ENCODE measurements at regions not wholly inside any gene's neighbourhood (a gene's known extent, or its start where the extent isn't known, plus 50 kb on each side); places are given as distances from the start of the nearest gene placed in this dataset.

GRCh38 chr14:38120109-38120508 lies 87.6 kb upstream of the SSTR1 start:
- TF ChIP-seq TEAD1 (CRISPR knock-in tag; IDR thresholded peaks at IDR 0.05), result no peak
- TF ChIP-seq NR1H2 (CRISPR knock-in tag; IDR thresholded peaks at IDR 0.05), result no peak
- TF ChIP-seq NR3C1 (CRISPR knock-in tag; conservative IDR thresholded peaks at IDR 0.05; ENCODE audit: low read depth), result no peak
- no peak for TF ChIP-seq NFATC4 (CRISPR knock-in tag; IDR thresholded peaks at IDR 0.05)
- no peak for TF ChIP-seq STAT6 (CRISPR knock-in tag; conservative IDR thresholded peaks at IDR 0.05; ENCODE audit: low read depth)
- TF ChIP-seq JUN (CRISPR knock-in tag; IDR thresholded peaks at IDR 0.05), result no peak
- Mint-ChIP-seq H3K27ac (no peak overlapping the region), H3K27me3 (ENCODE audit: low read depth) (peaks cover 10% of the 10 kb centered on the region), H3K4me3 (no peak overlapping the region), H3K4me1 (peaks cover 32% of the 10 kb centered on the region), H3K36me3 (peaks cover 12% of the 10 kb centered on the region), H3K9me3 (peaks cover 19% of the 10 kb centered on the region)
- ChIA-PET POLR2A (no interaction called here), CTCF (no interaction called here)
- DNase-seq (ENCODE audit: low spot score), result no peak
- no peak for ATAC-seq

GRCh38 chr14:38121320-38122020 lies 86.2 kb upstream of the SSTR1 start:
- ATAC-seq, result no peak
- Mint-ChIP-seq H3K27ac (no peak overlapping the region), H3K9me3 (peaks cover 19% of the 10 kb centered on the region), H3K4me3 (no peak overlapping the region), H3K36me3 (peaks cover 12% of the 10 kb centered on the region), H3K27me3 (ENCODE audit: low read depth) (peaks cover 10% of the 10 kb centered on the region), H3K4me1 (peaks cover 45% of the 10 kb centered on the region)
- POLR2A ChIA-PET, result interaction anchor here (0.6 kb wide), 1 partner anchor 49 kb away, joined by 3 read pairs; no protein-coding TSS in a partner anchor
- DNase-seq (ENCODE audit: low spot score), result no peak
- TF ChIP-seq PREB (CRISPR knock-in tag; IDR thresholded peaks at IDR 0.05; ENCODE audit: borderline replicate concordance), result no peak
- TF ChIP-seq, protein P1, sequence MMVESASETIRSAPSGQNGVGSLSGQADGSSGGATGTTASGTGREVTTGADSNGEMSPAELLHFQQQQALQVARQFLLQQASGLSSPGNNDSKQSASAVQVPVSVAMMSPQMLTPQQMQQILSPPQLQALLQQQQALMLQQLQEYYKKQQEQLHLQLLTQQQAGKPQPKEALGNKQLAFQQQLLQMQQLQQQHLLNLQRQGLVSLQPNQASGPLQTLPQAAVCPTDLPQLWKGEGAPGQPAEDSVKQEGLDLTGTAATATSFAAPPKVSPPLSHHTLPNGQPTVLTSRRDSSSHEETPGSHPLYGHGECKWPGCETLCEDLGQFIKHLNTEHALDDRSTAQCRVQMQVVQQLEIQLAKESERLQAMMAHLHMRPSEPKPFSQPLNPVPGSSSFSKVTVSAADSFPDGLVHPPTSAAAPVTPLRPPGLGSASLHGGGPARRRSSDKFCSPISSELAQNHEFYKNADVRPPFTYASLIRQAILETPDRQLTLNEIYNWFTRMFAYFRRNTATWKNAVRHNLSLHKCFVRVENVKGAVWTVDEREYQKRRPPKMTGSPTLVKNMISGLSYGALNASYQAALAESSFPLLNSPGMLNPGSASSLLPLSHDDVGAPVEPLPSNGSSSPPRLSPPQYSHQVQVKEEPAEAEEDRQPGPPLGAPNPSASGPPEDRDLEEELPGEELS (CRISPR knock-in tag; IDR thresholded peaks at IDR 0.05), result no peak
- TF ChIP-seq ZNF263 (CRISPR knock-in tag; IDR thresholded peaks at IDR 0.05; ENCODE audit: low read depth), result no peak
- TF ChIP-seq ELF4 (CRISPR knock-in tag; IDR thresholded peaks at IDR 0.05; ENCODE audit: low read depth), result no peak
- no peak for TF ChIP-seq USF2 (CRISPR knock-in tag; IDR thresholded peaks at IDR 0.05)
- CTCF ChIA-PET, result interaction anchor here (0.6 kb wide), 1 partner anchor 42 kb away, joined by 3 read pairs; no protein-coding TSS in a partner anchor

DNA sequence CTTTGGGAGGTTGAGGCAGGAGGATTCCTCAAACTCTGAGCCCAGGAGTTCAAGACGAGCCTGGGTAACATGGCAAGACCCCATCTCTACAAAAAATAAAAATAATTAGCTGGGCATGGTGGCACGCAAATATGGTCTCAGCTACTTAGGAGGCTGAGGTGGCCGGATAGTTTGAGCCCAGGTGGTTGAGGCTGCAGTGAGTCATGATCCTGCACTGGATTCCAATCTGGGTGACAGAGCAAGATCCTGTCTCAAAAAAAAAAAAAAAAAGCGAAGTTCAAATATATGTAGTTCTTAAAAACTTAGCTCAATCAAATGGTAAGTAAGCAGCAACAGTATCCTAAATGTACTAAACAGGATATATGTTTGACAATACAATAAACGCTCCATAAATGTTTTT lies 85.5 kb upstream of the SSTR1 start:
- Mint-ChIP-seq H3K4me3 (no peak overlapping the region), H3K27ac (no peak overlapping the region), H3K36me3 (peaks cover 12% of the 10 kb centered on the region), H3K4me1 (peaks cover 50% of the 10 kb centered on the region), H3K9me3 (peaks cover 18% of the 10 kb centered on the region), H3K27me3 (ENCODE audit: low read depth) (peaks cover 10% of the 10 kb centered on the region)
- ATAC-seq, result no peak
- POLR2A ChIA-PET, result no interaction called here
- DNase-seq (ENCODE audit: low spot score), result no peak
- CTCF ChIA-PET, result interaction anchor here (0.6 kb wide), 1 partner anchor 43 kb away, joined by 3 read pairs; no protein-coding TSS in a partner anchor
- no peak for TF ChIP-seq SMAD4 (CRISPR knock-in tag; IDR thresholded peaks at IDR 0.05)
- no peak for TF ChIP-seq E2F5 (CRISPR knock-in tag; IDR thresholded peaks at IDR 0.05)
- TF ChIP-seq USF1 (CRISPR knock-in tag; IDR thresholded peaks at IDR 0.05), result no peak
- no peak for TF ChIP-seq NR3C1 (CRISPR knock-in tag; conservative IDR thresholded peaks at IDR 0.05; ENCODE audit: low read depth)
- TF ChIP-seq PRDM15 (CRISPR knock-in tag; IDR thresholded peaks at IDR 0.05), result no peak
- TF ChIP-seq ZNF671 (CRISPR knock-in tag; IDR thresholded peaks at IDR 0.05), result no peak
- no peak for TF ChIP-seq MYBL2 (CRISPR knock-in tag; IDR thresholded peaks at IDR 0.05)

Data from WTC11 (cell line).